ENCODE measurements at regions not wholly inside any gene's neighbourhood (a gene's known extent, or its start where the extent isn't known, plus 50 kb on each side); places are given as distances from the start of the nearest gene placed in this dataset.

- no CpG with 5 or more reads among the region's 2 CpGs for WGBS (ENCODE audit: extremely low coverage, insufficient read length, low lambda C conversion rate)
- Mint-ChIP-seq H3K9me3 (no peaks in the 10 kb centered on the region; a peak in 1 of 5 replicates), H3K36me3 (ENCODE audit: insufficient read depth in 1 of 3, low read depth in 3 of 3) (no peaks in the 10 kb centered on the region)
These were observed 287.2 kb downstream of the SATB1 start for GRCh38 chr3:18137958-18138357.

More at GRCh38 chr3:18137958-18138357, 287.2 kb downstream of the SATB1 start:
- no peak overlapping the region for H3K27ac Mint-ChIP-seq
- Histone ChIP-seq H2BK20ac (ENCODE audit: low read depth, low read length, poor library complexity, severe bottlenecking) (no peak overlapping the region), H3K27ac (ENCODE audit: insufficient read length, low read depth, low read length) (no peak overlapping the region), H4K20me1 (ENCODE audit: control insufficient read depth, insufficient read depth, insufficient read length) (no peaks in the 10 kb centered on the region), H3K23ac (ENCODE audit: insufficient read length, low read depth, low read length) (no peak overlapping the region), H2BK120ac (ENCODE audit: low read depth, low read length, poor library complexity, severe bottlenecking) (no peak overlapping the region), H2BK5ac (ENCODE audit: insufficient read length, low read length) (no peak overlapping the region), H3K4me1 (ENCODE audit: insufficient read depth, low read length) (no peaks in the 10 kb centered on the region; the same call in 1 of the 2 replicates), H4K5ac (ENCODE audit: insufficient read length, low read depth, low read length) (no peak overlapping the region), H3K4me2 (ENCODE audit: insufficient read depth, insufficient read length, low read length) (no peak overlapping the region), H3K4ac (ENCODE audit: low read depth, low read length) (no peak overlapping the region), H2BK15ac (ENCODE audit: low read depth, low read length) (no peak overlapping the region), H3K23me2 (ENCODE audit: insufficient read length, low read depth, low read length, poor library complexity, severe bottlenecking) (no peaks in the 10 kb centered on the region), H3K9ac (ENCODE audit: extremely low read depth, insufficient read length, low read length) (no peak overlapping the region), H2BK12ac (ENCODE audit: insufficient read length, low read depth, low read length) (no peak overlapping the region), H3K14ac (ENCODE audit: insufficient read depth, low read length) (no peak overlapping the region), H2AFZ (ENCODE audit: low read length) (no peak overlapping the region), H3K56ac (ENCODE audit: insufficient read length, low read depth, low read length) (no peak overlapping the region), H3K79me1 (ENCODE audit: insufficient read depth, low read depth, low read length, poor library complexity, severe bottlenecking) (no peaks in the 10 kb centered on the region), H3K79me2 (ENCODE audit: insufficient read depth, low read length) (no peaks in the 10 kb centered on the region), H3K18ac (ENCODE audit: insufficient read length, low read depth, low read length) (no peak overlapping the region), H3T11ph (ENCODE audit: low read length) (no peak overlapping the region), H3K27me3 (ENCODE audit: insufficient read depth, low read length) (no peaks in the 10 kb centered on the region), H2AK5ac (ENCODE audit: insufficient read length, low read length) (no peak overlapping the region), H4K8ac (replicated peaks; ENCODE audit: insufficient read length, low read depth, low read length) (no peak overlapping the region), H4K91ac (ENCODE audit: insufficient read length, low read depth, low read length) (no peak overlapping the region), H3K9me3 (ENCODE audit: control insufficient read depth, low read depth, low read length) (no peaks in the 10 kb centered on the region)
- H3K4me1 Mint-ChIP-seq: peaks cover 18 to 31% of the 10 kb centered on the region in 2 experiments
- no peaks in the 10 kb centered on the region for H3K27me3 Mint-ChIP-seq (ENCODE audit: low read depth)
- no peak for DNase-seq
- TF ChIP-seq CTCF (conservative IDR thresholded peaks at IDR 0.05): no peak
- H3K4me3 Mint-ChIP-seq: no peak overlapping the region
